GM18498 (cell line): ENCODE measurements at regions not wholly inside any gene's neighbourhood (a gene's known extent, or its start where the extent isn't known, plus 50 kb on each side); places are given as distances from the start of the nearest gene placed in this dataset.

Source experiments
- ATAC-seq: cut with Tn5 transposase; IDR thresholded peaks from one replicate; pipeline ENCODE4 v1.9.1; 2021; ENCODE audit warnings: mild to moderate bottlenecking, moderate library complexity; ENCODE audit not compliant: unreplicated experiment

- no peak for ATAC-seq
Measured at GRCh38 chr13:85408415-85408814, 390.8 kb downstream of the SLITRK6 start.

GRCh38 chr13:85406269-85406975 lies 392.8 kb downstream of the SLITRK6 start:
- no peak for ATAC-seq

- no peak for ATAC-seq
Measured at GRCh38 chr13:85405316-85405897, 393.8 kb downstream of the SLITRK6 start.

DNA sequence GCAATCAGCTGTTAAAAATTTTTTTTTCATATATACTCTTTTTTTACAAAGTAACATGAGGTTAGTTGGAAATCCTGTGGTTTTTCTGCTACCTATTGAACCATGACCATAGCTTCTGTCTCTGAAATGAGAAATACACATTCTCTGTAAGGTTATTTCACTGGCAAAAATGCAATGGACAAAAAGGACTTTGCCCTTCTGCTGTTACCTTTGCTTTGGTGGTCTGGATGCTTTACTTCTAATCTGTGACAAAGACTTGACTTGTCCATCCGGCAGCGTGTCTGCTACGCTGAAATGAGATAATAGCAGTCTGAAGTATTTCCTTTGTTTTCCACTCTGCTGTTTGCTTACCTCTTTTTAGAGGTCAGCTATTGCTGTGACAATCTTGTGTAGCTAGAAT lies 412.8 kb downstream of the SLITRK6 start:
- no peak for ATAC-seq

DNA sequence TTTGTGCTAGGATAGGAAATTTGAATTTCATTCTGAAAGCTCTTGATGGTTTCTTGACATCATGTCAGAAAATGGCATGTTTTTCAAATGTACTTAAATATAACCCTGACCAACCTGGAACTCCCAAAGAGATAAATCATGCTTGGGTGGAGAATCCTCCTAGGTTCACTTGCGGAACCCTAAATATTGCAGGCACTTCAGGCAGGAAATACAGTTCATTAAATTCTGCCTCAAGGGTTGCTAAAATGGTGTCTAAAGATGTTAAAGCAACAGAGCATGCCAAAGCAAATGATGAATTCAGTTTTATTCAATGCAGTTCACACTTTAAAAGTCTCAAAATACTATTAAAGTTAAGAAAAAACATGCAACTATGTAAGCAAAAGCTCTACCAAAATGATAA lies 415.9 kb downstream of the SLITRK6 start:
- ATAC-seq: no peak

GRCh38 chr13:85381082-85381481 lies 418.1 kb downstream of the SLITRK6 start:
- ATAC-seq: no peak

DNA sequence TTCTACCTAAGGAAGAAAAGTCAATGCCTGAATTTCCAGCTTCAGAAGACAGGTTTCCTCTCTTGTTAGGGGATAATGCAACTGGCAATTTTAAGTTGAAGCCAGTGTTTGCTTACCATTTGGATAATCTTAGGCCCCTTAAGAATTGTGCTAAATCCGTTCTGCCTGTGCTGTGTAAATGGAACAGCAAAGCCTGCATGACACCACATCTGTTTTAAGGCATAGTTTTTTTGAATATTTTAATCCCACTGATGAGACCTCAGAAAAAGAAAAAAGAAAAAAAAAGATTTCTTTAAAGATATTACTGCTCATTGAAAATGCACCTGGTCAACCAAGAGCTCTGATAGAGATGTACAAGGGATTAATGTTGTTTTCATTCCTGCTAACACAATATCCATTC lies 419.2 kb downstream of the SLITRK6 start:
- ATAC-seq: no peak

DNA sequence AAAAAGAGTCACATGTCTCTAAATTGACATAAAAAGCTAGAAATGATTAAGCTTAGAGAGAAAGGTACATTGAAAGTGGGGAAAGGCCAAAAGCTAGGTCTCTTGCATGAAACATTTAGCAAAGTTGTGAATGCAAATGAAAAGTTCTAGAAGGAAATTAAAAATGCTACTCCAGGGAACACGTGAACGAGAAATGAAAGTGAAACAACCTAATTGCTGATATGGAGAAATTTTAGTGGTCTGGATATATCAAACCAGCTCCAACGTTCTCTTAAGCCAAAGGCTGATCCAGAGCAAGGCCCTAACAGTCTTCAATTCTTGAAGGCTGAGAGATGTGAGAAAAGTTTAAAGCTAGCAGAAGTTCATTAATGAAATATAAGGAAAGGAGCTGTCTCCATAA lies 419.8 kb downstream of the SLITRK6 start:
- no peak for ATAC-seq

- no peak for ATAC-seq
Measured at GRCh38 chr13:85377783-85378182, 421.4 kb downstream of the SLITRK6 start.

- no peak for ATAC-seq
Measured at GRCh38 chr13:85373322-85373721, 425.9 kb downstream of the SLITRK6 start.

GRCh38 chr13:85371254-85371653 lies 428.0 kb downstream of the SLITRK6 start:
- ATAC-seq: no peak

DNA sequence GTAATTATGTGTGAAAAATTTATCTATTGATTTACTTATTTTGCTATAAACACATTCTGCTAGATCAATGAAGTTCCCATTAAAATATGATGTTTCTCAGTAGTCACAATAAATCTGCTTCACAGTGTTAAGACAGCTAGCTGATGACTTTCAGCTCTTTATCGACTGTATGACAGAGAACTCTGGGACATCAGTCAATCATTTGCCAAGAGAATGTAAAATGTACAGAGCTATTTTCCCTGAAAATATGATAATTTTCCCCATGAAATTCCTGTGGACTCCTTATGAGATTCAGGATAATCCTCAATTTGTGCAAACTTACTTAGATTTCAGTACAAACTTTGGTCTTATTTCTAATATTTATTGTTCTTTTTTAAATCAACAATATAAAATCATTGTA lies 430.5 kb downstream of the SLITRK6 start:
- no peak for ATAC-seq

- ATAC-seq: no peak
Measured at GRCh38 chr13:85367887-85368286, 431.3 kb downstream of the SLITRK6 start.

DNA sequence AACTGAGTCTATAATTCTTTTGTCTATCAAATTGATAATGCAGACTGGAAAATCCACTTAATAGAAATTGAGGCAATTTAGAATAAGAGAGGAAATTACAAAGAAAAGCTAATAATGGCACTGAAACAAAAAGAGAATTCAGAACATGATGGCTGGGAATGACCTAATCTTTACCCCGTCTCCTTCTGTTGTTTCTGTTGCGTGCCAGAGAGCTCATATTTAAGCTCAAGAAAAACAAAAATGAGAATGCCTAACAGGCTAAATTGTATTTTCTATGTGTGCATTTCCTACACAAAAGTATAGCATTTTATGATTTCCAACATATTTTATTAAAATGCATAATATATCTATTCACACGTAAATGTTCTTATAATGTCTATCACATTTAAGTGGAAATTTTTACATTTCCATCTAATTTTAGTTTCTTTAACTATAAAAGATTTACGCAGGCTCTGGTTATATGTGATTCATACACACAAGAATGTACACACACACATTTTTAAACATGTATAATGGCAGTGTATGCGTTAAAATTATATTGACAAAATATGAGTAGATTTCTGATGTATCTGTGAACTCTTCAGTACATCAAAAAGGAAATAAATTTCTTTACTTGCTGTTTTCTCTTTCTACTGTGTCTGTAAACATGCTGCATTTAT lies 432.3 kb downstream of the SLITRK6 start:
- no peak for ATAC-seq

DNA sequence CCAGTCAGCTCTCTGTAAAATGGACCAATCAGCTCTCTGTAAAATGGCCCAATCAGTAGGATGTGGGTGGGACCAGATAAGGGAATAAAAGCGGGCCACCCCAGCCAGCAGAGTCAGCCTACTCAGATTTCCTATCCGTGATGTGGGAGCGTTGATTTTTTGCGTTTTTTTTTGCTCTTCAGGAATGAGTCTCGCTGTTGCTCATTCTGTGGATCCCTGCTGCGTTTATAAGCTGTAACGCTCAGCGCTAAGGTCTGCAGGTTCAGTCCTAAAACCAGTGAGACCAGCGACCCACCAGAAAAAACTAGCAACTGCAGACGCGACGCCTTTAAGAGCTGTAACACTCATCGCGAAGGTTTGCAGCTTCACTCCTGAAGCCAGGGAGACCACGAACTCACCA lies 435.7 kb downstream of the SLITRK6 start:
- no peak for ATAC-seq

DNA sequence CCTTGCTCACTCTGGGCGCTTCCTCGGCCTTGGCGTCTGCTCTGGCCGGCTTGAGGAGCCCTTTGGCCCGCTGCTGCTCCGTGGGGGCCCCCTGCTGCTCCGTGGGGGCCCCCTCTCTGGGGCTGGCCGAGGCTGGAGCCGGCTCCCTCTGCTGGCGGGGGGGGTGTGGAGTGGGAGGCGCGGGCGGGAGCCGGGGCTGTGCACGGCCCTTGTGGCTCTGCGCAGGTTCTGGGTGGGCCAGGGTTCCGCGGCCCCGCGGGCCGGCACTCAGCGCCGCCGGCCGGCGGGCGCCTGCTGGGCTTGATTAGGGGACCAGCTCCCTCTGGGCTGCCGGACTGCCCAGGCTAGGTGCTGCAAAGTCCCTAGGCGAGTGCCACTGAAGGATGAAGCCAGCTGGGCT lies 436.2 kb downstream of the SLITRK6 start:
- no peak for ATAC-seq

GRCh38 chr13:85347251-85347650 lies 452.0 kb downstream of the SLITRK6 start:
- no peak for ATAC-seq

DNA sequence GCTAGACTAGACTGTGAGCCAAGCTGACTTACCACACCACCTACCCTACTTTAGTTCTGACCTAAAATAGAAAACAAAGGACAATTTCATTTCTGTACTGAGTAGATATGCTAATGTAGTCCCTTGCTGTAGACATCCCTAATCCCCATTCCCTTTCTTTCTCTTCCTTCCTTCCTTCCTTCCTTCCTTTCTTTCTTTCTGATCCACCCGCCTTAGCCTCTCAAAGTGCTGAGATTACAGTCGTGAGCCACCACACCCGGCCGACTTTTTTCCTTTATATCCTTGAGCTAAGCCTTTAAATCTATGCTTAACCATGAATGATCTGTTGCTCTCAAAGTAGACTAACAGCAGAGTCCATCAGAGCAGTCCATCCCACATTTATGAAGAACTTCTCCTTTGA lies 465.0 kb downstream of the SLITRK6 start:
- ATAC-seq: no peak

DNA sequence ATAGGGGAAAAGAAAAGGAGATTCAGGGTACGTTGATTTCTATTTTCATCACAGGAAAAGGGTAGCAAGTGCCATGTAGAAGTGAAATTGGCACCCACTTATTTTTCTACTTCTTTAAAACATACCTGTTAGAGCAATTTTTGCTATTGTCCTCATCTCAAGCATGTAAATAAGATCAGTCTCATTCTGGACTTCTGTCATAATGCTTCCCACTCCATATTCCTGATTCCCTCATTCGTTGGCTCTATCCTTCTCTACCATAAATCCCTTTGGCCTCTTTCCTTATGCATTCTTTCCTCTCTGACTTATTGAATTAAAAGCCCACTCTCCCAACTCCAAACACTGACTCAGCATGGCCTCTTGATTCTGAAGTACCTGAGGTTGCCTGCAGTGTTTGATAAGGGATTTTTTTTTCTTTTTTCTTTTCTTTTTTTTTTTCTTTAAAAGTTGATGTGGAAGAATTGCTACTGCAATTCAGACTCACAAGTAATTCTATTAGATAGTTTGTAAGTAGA lies 465.7 kb downstream of the SLITRK6 start:
- no peak for ATAC-seq

- ATAC-seq: no peak
Measured at GRCh38 chr13:85332615-85333014, 466.6 kb downstream of the SLITRK6 start.

DNA sequence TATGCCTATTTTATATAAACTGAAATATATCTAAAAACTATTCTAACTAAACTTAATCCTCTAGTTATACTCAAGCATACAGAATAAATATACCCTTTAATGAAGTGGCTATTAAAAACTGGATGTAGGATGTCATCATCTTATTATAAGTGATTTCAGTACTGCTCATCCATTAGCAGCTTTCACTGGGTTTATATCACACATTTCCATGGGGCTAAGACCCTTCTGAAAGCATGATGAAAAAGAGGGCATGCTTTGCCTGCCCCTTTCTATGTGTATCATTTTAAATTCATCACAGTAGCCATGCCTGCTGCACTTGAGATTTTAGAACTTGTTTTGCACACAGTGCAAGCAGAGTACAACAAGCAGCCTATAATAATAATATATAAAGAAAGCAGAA lies 477.5 kb downstream of the SLITRK6 start:
- no peak for ATAC-seq

GRCh38 chr13:85317781-85318180 lies 481.4 kb downstream of the SLITRK6 start:
- no peak for ATAC-seq
